ENCODE measurements at regions not wholly inside any gene's neighbourhood (a gene's known extent, or its start where the extent isn't known, plus 50 kb on each side); places are given as distances from the start of the nearest gene placed in this dataset.
A peak's percentile ranks its signal among the peaks of the same experiment; 100 is the strongest.

DNA sequence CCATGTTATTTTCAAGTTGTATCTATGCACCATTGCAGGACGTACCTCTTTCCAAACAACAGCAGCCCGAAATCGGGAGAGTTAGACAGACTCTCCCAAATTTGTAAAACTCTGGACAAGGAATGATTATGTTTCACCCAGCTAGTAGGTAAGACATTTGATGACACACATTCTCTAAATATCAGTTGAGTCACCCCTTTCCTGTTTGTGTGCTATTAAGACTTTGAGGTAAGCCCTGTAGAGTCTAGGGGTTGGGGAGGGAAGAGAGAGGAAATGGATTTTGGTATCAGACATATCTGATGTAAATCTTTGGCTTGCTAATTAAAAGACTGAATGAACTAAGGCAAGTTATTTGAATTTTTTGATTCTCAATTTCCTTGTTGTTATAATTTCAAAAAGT, 999.0 kb downstream of the TUSC7 start:
- no peaks in the 10 kb centered on the region for H3K9me3 Mint-ChIP-seq
- peaks cover 1% of the 10 kb centered on the region for H3K27me3 Mint-ChIP-seq
- H3K4me1 Mint-ChIP-seq: no peaks in the 10 kb centered on the region
- no peak overlapping the region for H3K4me3 Mint-ChIP-seq
- no peaks in the 10 kb centered on the region for H3K36me3 Mint-ChIP-seq
- H3K27ac Mint-ChIP-seq: no peak overlapping the region

DNA sequence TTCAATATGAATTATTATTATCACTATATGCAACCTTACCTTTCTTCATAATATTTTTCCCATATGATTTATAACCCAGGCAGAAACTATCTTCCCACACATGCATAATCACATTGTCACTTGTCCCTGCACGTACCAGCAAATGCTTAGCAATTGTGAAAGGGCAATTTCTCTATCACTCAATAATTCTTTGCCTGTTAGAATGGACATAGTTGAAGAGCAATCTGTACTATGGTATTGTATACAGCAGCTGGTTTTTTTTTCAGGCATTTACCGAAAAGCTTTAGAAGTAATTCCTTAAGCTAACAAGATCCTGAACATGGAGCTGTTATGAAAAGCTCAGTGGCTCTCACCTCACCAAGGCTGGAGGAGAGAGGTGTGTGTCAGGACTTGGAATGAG, 999.5 kb downstream of the TUSC7 start:
- no peak overlapping the region for H3K27ac Mint-ChIP-seq
- H3K36me3 Mint-ChIP-seq: no peaks in the 10 kb centered on the region
- no peaks in the 10 kb centered on the region for H3K9me3 Mint-ChIP-seq
- H3K27me3 Mint-ChIP-seq: peaks cover 1% of the 10 kb centered on the region
- H3K4me1 Mint-ChIP-seq: no peaks in the 10 kb centered on the region
- H3K4me3 Mint-ChIP-seq: no peak overlapping the region

DNA sequence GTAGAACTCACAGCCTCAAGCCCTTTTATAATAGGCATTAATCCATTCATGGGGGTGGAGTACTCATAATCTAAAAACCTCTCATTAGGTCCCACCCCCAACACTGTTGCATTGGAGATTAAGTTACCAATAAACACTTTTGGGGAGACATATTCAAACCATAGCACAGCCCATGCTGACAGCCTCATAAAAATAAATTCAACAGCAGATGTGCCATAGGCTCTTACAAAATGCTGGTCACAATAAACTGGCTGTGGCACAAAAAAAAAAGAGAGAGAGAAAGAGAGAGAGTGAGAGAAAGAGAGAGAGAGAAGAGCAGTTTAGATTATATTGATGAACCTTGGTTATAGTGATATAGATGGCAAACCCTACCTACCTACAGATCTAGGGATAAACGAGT, 1000.9 kb downstream of the TUSC7 start:
- H3K27ac Mint-ChIP-seq: no peak overlapping the region
- no peaks in the 10 kb centered on the region for H3K4me1 Mint-ChIP-seq
- peaks cover 1% of the 10 kb centered on the region for H3K27me3 Mint-ChIP-seq
- H3K36me3 Mint-ChIP-seq: no peaks in the 10 kb centered on the region
- H3K4me3 Mint-ChIP-seq: no peak overlapping the region
- H3K9me3 Mint-ChIP-seq: no peaks in the 10 kb centered on the region

DNA sequence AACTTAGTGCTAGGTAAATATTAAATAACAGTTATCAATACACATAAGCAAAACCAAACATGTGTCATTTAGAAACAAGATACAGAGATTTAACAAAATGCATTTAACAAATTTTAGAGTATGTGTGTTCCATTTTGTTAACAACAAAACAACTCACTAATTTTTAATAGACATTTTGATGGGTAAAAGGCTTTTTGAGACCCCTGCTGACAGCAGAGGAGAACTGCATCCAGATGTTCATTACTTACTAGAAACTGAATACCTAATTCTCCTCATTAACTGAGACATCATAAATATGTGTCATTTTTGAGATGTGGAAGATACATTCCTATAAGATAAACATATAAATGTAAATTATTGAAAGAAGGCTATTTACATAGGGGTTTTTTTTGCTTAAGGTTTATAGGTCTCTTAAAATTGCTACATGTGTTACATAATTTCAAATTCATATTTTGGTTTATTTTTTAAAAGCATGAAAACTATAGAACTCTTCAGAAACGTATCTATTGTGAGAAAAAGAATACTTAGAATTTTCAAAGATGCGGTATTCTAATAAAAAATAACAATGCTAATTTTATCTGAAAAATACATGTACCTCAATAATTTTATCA, 1009.8 kb downstream of the TUSC7 start:
- no peak overlapping the region for H3K4me3 Mint-ChIP-seq
- peaks cover 6 to 14% (median 9%) of the 10 kb centered on the region in 3 donors for H3K4me1 Mint-ChIP-seq
- H3K27me3 Mint-ChIP-seq: peaks cover 1% of the 10 kb centered on the region
- H3K9me3 Mint-ChIP-seq: no peaks in the 10 kb centered on the region
- H3K36me3 Mint-ChIP-seq: no peaks in the 10 kb centered on the region
- no peak overlapping the region for H3K27ac Mint-ChIP-seq

DNA sequence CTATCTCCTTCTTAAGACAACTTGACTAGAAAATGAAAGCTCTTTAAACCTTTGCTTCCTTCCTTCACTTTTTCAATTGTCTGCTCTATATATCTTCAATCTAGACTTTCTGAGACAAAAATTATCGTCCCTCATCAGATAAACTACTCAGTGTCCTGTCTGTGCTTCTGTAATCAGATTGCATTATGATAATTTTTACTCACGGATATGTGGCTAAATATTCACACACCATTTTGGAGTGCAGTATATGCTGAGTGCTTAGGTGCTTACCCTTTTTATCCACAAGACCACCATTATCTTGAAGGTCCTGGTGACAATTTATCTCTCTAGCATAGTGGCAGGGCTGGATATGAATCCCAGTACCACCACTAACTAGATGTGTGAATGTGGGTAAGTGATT, 1012.3 kb downstream of the TUSC7 start:
- Mint-ChIP-seq H3K27me3 (peaks cover 1% of the 10 kb centered on the region), H3K4me3 (no peak overlapping the region)

DNA sequence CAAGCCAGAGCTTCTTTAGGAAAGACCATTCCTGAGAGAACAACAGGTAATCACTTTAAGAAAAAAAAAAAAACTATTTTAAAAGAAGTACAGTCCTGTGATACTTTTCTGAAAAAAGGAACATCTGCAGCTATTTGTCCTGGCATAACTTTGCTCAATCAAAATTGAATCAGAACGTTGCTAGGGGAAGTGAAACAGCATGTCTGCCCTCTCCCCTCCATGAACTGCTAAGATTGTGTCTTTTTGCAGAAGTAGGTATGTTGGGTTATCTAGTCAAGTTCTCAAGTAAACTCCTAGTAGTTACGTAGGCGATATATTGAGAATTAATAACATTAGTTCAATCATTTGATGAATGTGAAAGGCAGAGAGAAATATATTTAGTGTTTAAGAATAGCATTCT, 1013.3 kb downstream of the TUSC7 start:
- Mint-ChIP-seq H3K27ac (peak overlapping the region in 1 of 3 donors; percentile 76), H3K27me3 (peaks cover 1% of the 10 kb centered on the region), H3K9me3 (no peaks in the 10 kb centered on the region)

More for the DNA sequence above, 1012.3 kb downstream of the TUSC7 start:
- Mint-ChIP-seq H3K4me1 (peaks cover 6 to 14% (median 9%) of the 10 kb centered on the region in 3 donors), H3K27ac (no peak overlapping the region), H3K9me3 (no peaks in the 10 kb centered on the region), H3K36me3 (no peaks in the 10 kb centered on the region)

DNA sequence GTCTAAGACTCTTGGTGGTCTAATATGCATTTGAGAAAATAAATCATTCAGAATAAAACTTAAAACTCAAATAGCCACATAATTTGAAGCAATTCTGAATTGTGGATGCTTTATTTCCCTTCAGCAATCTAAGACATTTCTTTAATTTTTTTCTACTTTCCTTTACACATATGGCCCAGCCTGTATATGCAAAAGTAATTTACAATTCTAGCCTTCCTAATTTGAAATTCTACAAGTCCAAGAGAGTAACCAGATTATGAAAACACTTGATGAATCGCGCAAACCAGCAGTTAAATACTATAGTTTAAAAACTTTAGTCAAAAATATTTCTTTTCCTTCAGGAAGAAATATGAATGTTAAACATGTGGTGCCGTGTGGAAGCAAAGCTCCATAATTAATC, 1014.2 kb downstream of the TUSC7 start:
- Mint-ChIP-seq H3K9me3 (no peaks in the 10 kb centered on the region), H3K36me3 (no peaks in the 10 kb centered on the region), H3K27me3 (peaks cover 1% of the 10 kb centered on the region), H3K4me3 (no peak overlapping the region), H3K27ac (no peak overlapping the region), H3K4me1 (peaks cover 6 to 14% (median 9%) of the 10 kb centered on the region in 3 donors)

More for the DNA sequence above, 1013.3 kb downstream of the TUSC7 start:
- Mint-ChIP-seq H3K36me3 (no peaks in the 10 kb centered on the region), H3K4me1 (peaks cover 6 to 14% (median 9%) of the 10 kb centered on the region in 3 donors), H3K4me3 (peak overlapping the region in 1 of 4 donors; percentile 11)

DNA sequence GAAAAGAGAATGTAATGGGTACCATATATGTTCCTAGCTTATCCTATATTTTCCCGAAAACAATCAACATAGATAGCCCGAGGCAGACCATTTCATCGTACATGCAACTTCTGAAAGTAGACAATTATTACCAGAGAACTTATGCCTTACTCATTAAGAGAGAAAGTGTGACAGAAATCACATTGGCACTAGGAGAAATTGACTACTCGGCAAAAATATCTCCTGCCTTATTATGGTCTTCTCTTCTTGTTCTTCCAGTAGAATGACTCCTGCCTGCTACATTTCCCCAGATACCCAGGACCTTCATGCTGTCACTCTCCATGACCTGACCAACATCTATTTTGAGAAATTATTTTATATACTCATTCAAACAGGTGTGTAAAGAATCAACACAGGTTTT, 1015.7 kb downstream of the TUSC7 start:
- Mint-ChIP-seq H3K36me3 (peaks cover 2% of the 10 kb centered on the region), H3K9me3 (no peaks in the 10 kb centered on the region), H3K4me1 (peaks cover 6 to 13% (median 7%) of the 10 kb centered on the region in 3 donors), H3K27me3 (no peaks in the 10 kb centered on the region), H3K27ac (no peak overlapping the region), H3K4me3 (no peak overlapping the region)

DNA sequence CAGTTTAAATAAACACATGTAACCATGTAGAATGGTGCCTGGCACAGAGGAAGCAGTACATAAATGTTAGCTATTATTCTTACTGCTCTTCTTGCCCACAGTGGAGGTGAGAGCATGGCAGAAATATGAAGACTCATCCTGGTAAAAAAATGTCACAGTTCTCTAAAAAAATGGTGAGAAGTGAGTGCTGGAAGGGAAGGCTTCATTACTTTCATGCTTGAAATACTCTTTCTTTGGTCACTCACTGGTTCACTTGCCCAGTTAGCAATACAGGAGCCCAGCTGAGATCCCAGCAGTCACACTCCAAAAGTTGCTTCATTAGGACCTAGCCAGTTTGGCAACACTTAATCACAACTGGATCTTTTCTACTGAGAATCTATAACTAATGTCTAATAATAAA, 1017.2 kb downstream of the TUSC7 start:
- Mint-ChIP-seq H3K36me3 (peaks cover 2% of the 10 kb centered on the region), H3K4me3 (no peak overlapping the region), H3K27me3 (no peaks in the 10 kb centered on the region), H3K9me3 (no peaks in the 10 kb centered on the region), H3K4me1 (peaks cover 6 to 7% (median 6%) of the 10 kb centered on the region in 3 donors), H3K27ac (no peak overlapping the region)

DNA sequence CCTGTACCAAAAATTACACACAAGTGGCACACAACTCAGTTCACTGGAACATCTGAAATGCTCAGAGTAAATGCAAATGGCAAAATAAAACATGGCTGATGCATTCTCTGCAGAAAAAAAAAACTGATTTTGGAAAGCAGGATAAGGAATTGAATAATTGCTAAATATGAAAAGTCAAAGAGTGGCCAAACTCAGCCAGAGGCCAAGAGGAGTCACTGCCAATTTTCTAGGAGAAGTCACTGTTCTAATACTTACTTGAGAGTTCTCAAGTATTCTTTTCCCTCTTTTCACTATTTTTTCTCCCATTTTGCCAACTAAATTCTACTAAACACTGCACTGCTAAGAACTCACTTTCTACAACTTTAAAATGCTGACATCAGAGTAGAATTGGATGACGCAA, 1018.6 kb downstream of the TUSC7 start:
- no peak overlapping the region for H3K4me3 Mint-ChIP-seq

DNA sequence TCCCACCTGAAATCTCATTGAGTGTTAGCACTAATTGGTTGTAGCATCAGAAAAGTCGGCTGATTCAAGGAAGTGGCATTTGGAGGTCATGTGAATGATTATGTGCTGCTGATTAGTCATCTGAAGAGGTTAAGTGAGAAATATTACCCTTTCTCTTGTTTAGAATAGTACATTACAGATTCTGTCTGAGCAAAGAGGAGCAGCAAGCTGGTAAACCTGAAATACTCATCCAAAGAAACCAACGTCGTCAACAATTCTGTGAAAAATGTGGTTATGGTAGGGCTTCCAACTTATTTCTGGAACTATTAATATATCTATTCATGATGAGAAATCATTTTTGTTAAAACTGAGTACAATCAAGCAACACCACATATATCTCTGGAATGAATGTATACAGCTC, 1024.9 kb downstream of the TUSC7 start:
- H3K27me3 Mint-ChIP-seq: no peaks in the 10 kb centered on the region
- no peaks in the 10 kb centered on the region for H3K4me1 Mint-ChIP-seq
- no peak overlapping the region for H3K27ac Mint-ChIP-seq
- no peak overlapping the region for H3K4me3 Mint-ChIP-seq
- H3K9me3 Mint-ChIP-seq: no peaks in the 10 kb centered on the region
- H3K36me3 Mint-ChIP-seq: peaks cover 2% of the 10 kb centered on the region

More for the DNA sequence above, 1018.6 kb downstream of the TUSC7 start:
- no peaks in the 10 kb centered on the region for H3K27me3 Mint-ChIP-seq
- H3K9me3 Mint-ChIP-seq: no peaks in the 10 kb centered on the region
- H3K27ac Mint-ChIP-seq: no peak overlapping the region
- H3K36me3 Mint-ChIP-seq: peaks cover 2% of the 10 kb centered on the region
- peaks cover 0 to 2% (median 0%) of the 10 kb centered on the region in 3 donors for H3K4me1 Mint-ChIP-seq

DNA sequence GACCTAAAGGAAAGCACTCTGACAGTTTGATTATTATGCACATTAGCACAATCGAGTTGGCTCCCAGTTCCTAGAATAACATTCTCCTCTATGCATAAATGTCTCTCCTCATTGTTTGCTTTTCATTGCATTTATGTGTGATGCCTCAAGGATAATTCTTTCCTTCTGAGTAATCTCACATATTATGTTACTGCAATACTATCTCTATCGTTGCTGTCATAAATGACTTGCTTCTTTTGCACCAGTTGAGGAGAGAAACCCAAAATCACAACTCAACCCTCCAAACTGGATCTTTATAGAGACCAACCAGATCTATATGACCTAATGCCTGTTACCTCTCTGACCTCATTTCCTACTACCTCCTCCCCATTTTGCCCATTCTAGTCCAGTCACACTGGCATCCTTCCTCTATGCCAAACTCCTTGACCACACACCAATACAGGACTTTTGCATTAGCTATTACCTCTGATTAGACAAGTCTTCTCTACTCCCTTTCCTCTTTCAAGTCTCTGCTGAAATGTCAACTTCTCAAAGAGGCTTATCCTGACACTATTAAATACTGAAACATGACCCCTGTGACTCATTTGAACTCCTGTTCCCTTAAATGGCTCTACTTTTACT, 1026.0 kb downstream of the TUSC7 start:
- H3K27me3 Mint-ChIP-seq: no peaks in the 10 kb centered on the region
- no peak overlapping the region for H3K27ac Mint-ChIP-seq
- H3K4me3 Mint-ChIP-seq: no peak overlapping the region
- no peaks in the 10 kb centered on the region for H3K4me1 Mint-ChIP-seq
- H3K9me3 Mint-ChIP-seq: no peaks in the 10 kb centered on the region
- no peaks in the 10 kb centered on the region for H3K36me3 Mint-ChIP-seq

DNA sequence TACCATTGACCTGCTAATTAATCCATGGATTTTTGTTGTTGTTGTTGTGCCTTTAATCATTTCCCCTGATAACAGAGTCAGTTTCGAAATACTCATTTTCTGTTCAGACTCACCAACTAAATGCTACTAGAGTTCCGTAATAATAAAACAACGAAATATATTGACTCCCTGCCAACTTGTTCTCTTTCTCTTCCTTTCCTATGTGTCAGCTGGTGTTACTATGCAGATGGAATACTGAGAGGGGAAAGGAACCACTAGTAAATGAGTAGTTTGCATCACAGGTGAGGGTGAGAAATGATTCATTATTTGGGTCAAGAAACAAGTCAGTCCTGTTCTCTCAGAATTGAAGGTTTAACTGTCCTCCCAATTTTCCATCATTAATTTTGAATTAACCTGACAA, 1027.3 kb downstream of the TUSC7 start:
- Mint-ChIP-seq H3K4me3 (no peak overlapping the region), H3K4me1 (no peaks in the 10 kb centered on the region), H3K27me3 (no peaks in the 10 kb centered on the region), H3K27ac (no peak overlapping the region), H3K9me3 (peaks cover 0 to 1% (median 0%) of the 10 kb centered on the region in 3 donors), H3K36me3 (no peaks in the 10 kb centered on the region)

DNA sequence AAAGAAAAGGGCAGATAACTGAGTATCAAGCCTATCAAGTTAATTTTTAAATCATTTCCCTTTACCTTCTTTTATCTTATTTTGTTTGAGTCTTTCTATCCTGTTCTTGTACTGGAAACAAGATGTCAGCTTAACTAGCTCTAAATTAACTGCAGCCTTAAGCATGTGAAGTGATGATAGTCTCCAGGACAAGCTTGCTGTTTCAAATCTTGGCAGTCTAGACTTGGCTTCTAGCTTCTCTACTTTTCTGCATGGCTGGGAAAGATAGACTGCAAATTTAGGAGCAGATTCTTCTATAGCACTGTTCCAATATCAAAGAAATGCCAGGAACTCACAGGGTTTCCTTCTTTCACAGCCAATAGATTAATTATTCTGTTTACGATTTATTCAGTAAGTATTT, 1034.4 kb downstream of the TUSC7 start:
- Mint-ChIP-seq H3K36me3 (no peaks in the 10 kb centered on the region), H3K4me3 (no peak overlapping the region), H3K27ac (no peak overlapping the region), H3K27me3 (no peaks in the 10 kb centered on the region), H3K4me1 (no peaks in the 10 kb centered on the region), H3K9me3 (peaks cover 0 to 3% (median 0%) of the 10 kb centered on the region in 3 donors)

DNA sequence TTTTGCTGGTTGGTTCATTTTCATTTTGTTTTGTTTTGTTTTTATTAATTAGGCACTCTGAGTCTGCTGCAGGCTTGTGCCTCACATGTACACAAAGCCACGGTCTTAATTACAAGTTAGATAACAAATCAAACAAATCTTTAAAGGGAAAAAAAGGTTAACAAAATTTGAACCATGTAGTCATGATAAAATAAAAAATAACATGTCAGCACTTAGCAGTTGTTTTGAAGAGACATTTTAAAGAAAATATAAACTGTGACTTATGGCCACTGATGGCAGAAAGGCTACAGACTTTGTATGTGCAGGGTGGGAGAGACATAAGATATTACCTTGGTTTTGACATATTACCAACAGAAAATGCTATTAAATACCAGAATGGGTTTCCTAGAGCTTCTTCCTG, 1035.4 kb downstream of the TUSC7 start:
- no peaks in the 10 kb centered on the region for H3K4me1 Mint-ChIP-seq
- no peak overlapping the region for H3K4me3 Mint-ChIP-seq
- H3K27me3 Mint-ChIP-seq: no peaks in the 10 kb centered on the region
- no peak overlapping the region for H3K27ac Mint-ChIP-seq
- H3K36me3 Mint-ChIP-seq: no peaks in the 10 kb centered on the region
- H3K9me3 Mint-ChIP-seq: peaks cover 0 to 3% (median 0%) of the 10 kb centered on the region in 3 donors

DNA sequence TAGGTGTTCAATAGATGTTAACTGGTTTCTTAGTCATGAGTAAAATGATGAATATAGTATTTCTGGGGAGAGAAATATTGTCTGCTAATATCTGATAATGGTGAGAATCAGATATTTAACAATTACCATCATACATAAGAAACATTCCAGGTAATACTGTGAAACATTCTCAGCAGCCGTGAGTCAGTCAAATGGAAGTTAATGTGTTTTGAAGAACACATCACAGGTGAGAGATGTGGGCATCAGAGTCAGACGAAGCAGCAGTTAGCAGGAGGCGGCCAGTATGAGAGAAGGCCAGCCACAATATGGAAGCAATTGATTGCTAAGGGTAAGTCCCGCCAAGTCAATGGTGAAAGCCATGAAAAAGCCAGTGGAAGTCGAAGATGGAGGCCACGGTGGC, 1035.9 kb downstream of the TUSC7 start:
- H3K4me3 Mint-ChIP-seq: no peak overlapping the region
- no peak overlapping the region for H3K27ac Mint-ChIP-seq
- no peaks in the 10 kb centered on the region for H3K4me1 Mint-ChIP-seq
- H3K36me3 Mint-ChIP-seq: no peaks in the 10 kb centered on the region
- H3K9me3 Mint-ChIP-seq: peaks cover 0 to 3% (median 0%) of the 10 kb centered on the region in 3 donors
- H3K27me3 Mint-ChIP-seq: no peaks in the 10 kb centered on the region

Measured in IgD-negative memory B cell (primary cell).